HEK293 (cell line): ENCODE measurements at regions not wholly inside any gene's neighbourhood (a gene's known extent, or its start where the extent isn't known, plus 50 kb on each side); places are given as distances from the start of the nearest gene placed in this dataset.

ENCODE experiments used
- CTCF ChIP-seq: fragments of 450-650 bp; formaldehyde crosslinking; IDR thresholded peaks from 2 replicates; pipeline ENCODE4 v1.5.1; 2016; ENCODE audit warnings: missing biosample characterization, missing genetic modification characterization
- KLF10 ChIP-seq: fragments of 450-650 bp; IDR thresholded peaks from 2 replicates; pipeline ENCODE4 v1.5.1; 2018; ENCODE audit warnings: missing biosample characterization, mild to moderate bottlenecking, missing genetic modification characterization
- YY1 ChIP-seq: fragments of 450-650 bp; formaldehyde crosslinking; IDR thresholded peaks from 2 replicates; pipeline ENCODE4 v1.5.1; 2018; ENCODE audit warnings: missing biosample characterization, missing genetic modification characterization
- ZNF214 ChIP-seq: fragments of 450-650 bp; formaldehyde crosslinking; IDR thresholded peaks from 2 replicates; pipeline ENCODE4 v1.5.1; 2017; ENCODE audit warnings: missing biosample characterization, mild to moderate bottlenecking, missing genetic modification characterization, borderline replicate concordance
- ZNF600 ChIP-seq: fragments of 450-650 bp; formaldehyde crosslinking; IDR thresholded peaks from 2 replicates; pipeline ENCODE4 v1.5.1; 2016; ENCODE audit warnings: missing biosample characterization, missing genetic modification characterization

DNA sequence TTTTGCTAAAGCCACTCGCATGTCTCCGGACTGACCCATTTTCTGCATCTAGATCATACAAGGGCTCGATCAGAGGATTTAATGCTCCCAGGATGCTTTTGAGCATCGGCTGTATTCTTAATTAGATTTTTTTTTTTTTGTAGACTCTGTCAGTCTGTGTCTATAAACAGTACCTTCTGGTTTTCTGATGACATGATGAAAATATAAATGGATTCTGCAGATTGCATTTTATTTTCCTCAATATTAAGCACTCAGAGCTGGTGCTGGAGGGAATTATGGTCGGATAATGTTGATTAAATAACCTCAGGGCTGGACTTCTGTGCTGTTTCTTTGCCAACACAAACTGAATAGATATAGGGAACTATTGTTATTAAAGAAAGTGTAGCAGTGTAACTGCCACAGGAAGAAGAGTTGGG, 57.1 kb upstream of the LIMCH1 start:
- TF ChIP-seq CTCF (tag by site-specific recombination), result no peak
- TF ChIP-seq YY1 (tag by site-specific recombination), result no peak
- TF ChIP-seq ZNF214 (tag by site-specific recombination), result no peak
- no peak for TF ChIP-seq ZNF600 (tag by site-specific recombination)
- TF ChIP-seq KLF10 (tag by site-specific recombination), result no peak
